Osteoblast (primary cell): ENCODE measurements at regions not wholly inside any gene's neighbourhood (a gene's known extent, or its start where the extent isn't known, plus 50 kb on each side); places are given as distances from the start of the nearest gene placed in this dataset.

Experiments
- DNase-seq: peaks from one replicate; pipeline ENCODE4 v3.0.0; 2011; ENCODE audit warnings: low spot score, mixed read lengths; ENCODE audit not compliant: insufficient read length; ENCODE audit errors: missing footprints
- H2AFZ ChIP-seq: 2 replicates; pipeline ENCODE4 v1.6.0; 2011; ENCODE audit warnings: mild to moderate bottlenecking, low read length
- H3K27ac ChIP-seq: 2 replicates; pipeline ENCODE4 v1.5.1; 2011; ENCODE audit warnings: mild to moderate bottlenecking, low read depth, low read length, moderate library complexity
- H3K27me3 ChIP-seq: 2 replicates; pipeline ENCODE4 v1.6.0; 2012; ENCODE audit warnings: mild to moderate bottlenecking, control low read depth, inconsistent platforms, low read length, moderate library complexity; ENCODE audit not compliant: insufficient read depth
- H3K36me3 ChIP-seq: 2 replicates; pipeline ENCODE4 v1.5.1; 2011; ENCODE audit warnings: mild to moderate bottlenecking, low read length, control low read depth, moderate library complexity; ENCODE audit not compliant: insufficient read depth
- H3K4me1 ChIP-seq: 2 replicates; pipeline ENCODE4 v1.5.1; 2011; ENCODE audit warnings: mild to moderate bottlenecking, low read length, control low read depth, moderate library complexity; ENCODE audit not compliant: insufficient read depth
- H3K4me2 ChIP-seq: 2 replicates; pipeline ENCODE4 v1.6.0; 2011; ENCODE audit warnings: mild to moderate bottlenecking, low read length; ENCODE audit not compliant: insufficient read depth
- H3K4me3 ChIP-seq: fragments of 200-600 bp; sonication (generic); 3 replicates; pipeline ENCODE4 v1.5.1; 2012; ENCODE audit warnings: mild to moderate bottlenecking, low read length, inconsistent platforms; ENCODE audit not compliant: insufficient read depth
- H3K79me2 ChIP-seq: 2 replicates; pipeline ENCODE4 v1.6.0; 2012; ENCODE audit warnings: mild to moderate bottlenecking, low read length, control low read depth, inconsistent platforms; ENCODE audit not compliant: insufficient read depth
- H3K9me3 ChIP-seq: 2 replicates; pipeline ENCODE4 v1.5.1; 2011; ENCODE audit warnings: low read depth, low read length, control low read depth
- H4K20me1 ChIP-seq: 2 replicates; pipeline ENCODE4 v1.6.0; 2012; ENCODE audit warnings: mild to moderate bottlenecking, low read length, control low read depth; ENCODE audit not compliant: insufficient read depth
- CTCF ChIP-seq: IDR thresholded peaks from 2 replicates; pipeline ENCODE4 v1.5.1; 2011; ENCODE audit warnings: mild to moderate bottlenecking, low read depth, low read length, moderate library complexity; ENCODE audit errors: extremely low read depth

- Histone ChIP-seq H3K4me3 (no peak overlapping the region), H3K4me2 (peak overlapping the region; percentile 44)
Observed at GRCh38 chr6:134589512-134589911, 271.6 kb upstream of the SGK1 start.

GRCh38 chr6:134588267-134588666 is 270.4 kb upstream of the SGK1 start:
- no peak for DNase-seq
- Histone ChIP-seq H3K36me3 (no peaks in the 10 kb centered on the region), H3K27me3 (no peaks in the 10 kb centered on the region), H3K4me1 (peaks cover 17% of the 10 kb centered on the region), H3K4me2 (no peak overlapping the region), H3K9me3 (no peaks in the 10 kb centered on the region), H3K27ac (peak overlapping the region; percentile 100), H3K79me2 (no peaks in the 10 kb centered on the region), H4K20me1 (no peaks in the 10 kb centered on the region), H2AFZ (no peak overlapping the region), H3K4me3 (no peak overlapping the region)
- TF ChIP-seq CTCF, result no peak

More at GRCh38 chr6:134589512-134589911, 271.6 kb upstream of the SGK1 start:
- H3K4me1 ChIP-seq, result peaks cover 17% of the 10 kb centered on the region
- peak overlapping the region; percentile 100 for H3K27ac ChIP-seq
- H3K36me3 ChIP-seq, result no peaks in the 10 kb centered on the region
- no peaks in the 10 kb centered on the region for H3K27me3 ChIP-seq
- no peak overlapping the region for H2AFZ ChIP-seq
- no peaks in the 10 kb centered on the region for H4K20me1 ChIP-seq
- no peaks in the 10 kb centered on the region for H3K9me3 ChIP-seq
- no peak for DNase-seq
- no peak for TF ChIP-seq CTCF
- no peaks in the 10 kb centered on the region for H3K79me2 ChIP-seq

GRCh38 chr6:134585517-134585873 is 267.6 kb upstream of the SGK1 start:
- H3K4me1 ChIP-seq, result peaks cover 10% of the 10 kb centered on the region
- H3K4me3 ChIP-seq, result no peak overlapping the region
- no peak overlapping the region for H2AFZ ChIP-seq
- H3K27me3 ChIP-seq, result no peaks in the 10 kb centered on the region
- H3K4me2 ChIP-seq, result no peak overlapping the region
- H3K79me2 ChIP-seq, result no peaks in the 10 kb centered on the region
- H3K9me3 ChIP-seq, result no peaks in the 10 kb centered on the region
- no peaks in the 10 kb centered on the region for H3K36me3 ChIP-seq
- DNase-seq, result no peak
- TF ChIP-seq CTCF, result no peak
- H3K27ac ChIP-seq, result no peak overlapping the region
- H4K20me1 ChIP-seq, result no peaks in the 10 kb centered on the region

- H3K36me3 ChIP-seq, result no peaks in the 10 kb centered on the region
- no peaks in the 10 kb centered on the region for H3K9me3 ChIP-seq
- DNase-seq, result no peak
- no peaks in the 10 kb centered on the region for H3K79me2 ChIP-seq
- H3K4me2 ChIP-seq, result no peak overlapping the region
- H4K20me1 ChIP-seq, result no peaks in the 10 kb centered on the region
- TF ChIP-seq CTCF, result no peak
- no peak overlapping the region for H3K27ac ChIP-seq
- H3K27me3 ChIP-seq, result no peaks in the 10 kb centered on the region
- H2AFZ ChIP-seq, result no peak overlapping the region
- peaks cover 7% of the 10 kb centered on the region for H3K4me1 ChIP-seq
- no peak overlapping the region for H3K4me3 ChIP-seq
Observed at GRCh38 chr6:134584847-134585516, 267.1 kb upstream of the SGK1 start.
